ENCODE measurements at regions not wholly inside any gene's neighbourhood (a gene's known extent, or its start where the extent isn't known, plus 50 kb on each side); places are given as distances from the start of the nearest gene placed in this dataset.
A peak's percentile ranks its signal among the peaks of the same experiment; 100 is the strongest.
"Not testable (repeated sequence)": the region's sequence is repeated elsewhere in the genome, so short reads cannot be mapped to it uniquely, and the experiment has no call there.

- Histone ChIP-seq H3K36me3 (no peaks in the 10 kb centered on the region), H3K27me3 (no peaks in the 10 kb centered on the region), H3K27ac (no peak overlapping the region), H3K4me3 (no peak overlapping the region), H3K9me3 (no peaks in the 10 kb centered on the region), H3K4me1 (no peaks in the 10 kb centered on the region)
- TF ChIP-seq, protein P1, sequence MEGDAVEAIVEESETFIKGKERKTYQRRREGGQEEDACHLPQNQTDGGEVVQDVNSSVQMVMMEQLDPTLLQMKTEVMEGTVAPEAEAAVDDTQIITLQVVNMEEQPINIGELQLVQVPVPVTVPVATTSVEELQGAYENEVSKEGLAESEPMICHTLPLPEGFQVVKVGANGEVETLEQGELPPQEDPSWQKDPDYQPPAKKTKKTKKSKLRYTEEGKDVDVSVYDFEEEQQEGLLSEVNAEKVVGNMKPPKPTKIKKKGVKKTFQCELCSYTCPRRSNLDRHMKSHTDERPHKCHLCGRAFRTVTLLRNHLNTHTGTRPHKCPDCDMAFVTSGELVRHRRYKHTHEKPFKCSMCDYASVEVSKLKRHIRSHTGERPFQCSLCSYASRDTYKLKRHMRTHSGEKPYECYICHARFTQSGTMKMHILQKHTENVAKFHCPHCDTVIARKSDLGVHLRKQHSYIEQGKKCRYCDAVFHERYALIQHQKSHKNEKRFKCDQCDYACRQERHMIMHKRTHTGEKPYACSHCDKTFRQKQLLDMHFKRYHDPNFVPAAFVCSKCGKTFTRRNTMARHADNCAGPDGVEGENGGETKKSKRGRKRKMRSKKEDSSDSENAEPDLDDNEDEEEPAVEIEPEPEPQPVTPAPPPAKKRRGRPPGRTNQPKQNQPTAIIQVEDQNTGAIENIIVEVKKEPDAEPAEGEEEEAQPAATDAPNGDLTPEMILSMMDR (IDR thresholded peaks at IDR 0.05) = no peak
- DNase-seq (ENCODE audit: low spot score in 2 of 2) = no peak
- intact Hi-C loops (cut with DNase I; ENCODE audit: low total_unique reads) = no loop called here
These were observed 75.2 kb upstream of the SSBP2 start for GRCh38 chr5:81826128-81826527.

- H3K27ac ChIP-seq = peak overlapping the region; percentile 12 to 59
- no peaks in the 10 kb centered on the region for H3K27me3 ChIP-seq
- H3K4me3 ChIP-seq = no peak overlapping the region
- H3K36me3 ChIP-seq = no peaks in the 10 kb centered on the region
- DNase-seq (ENCODE audit: low spot score in 2 of 2) = peak; percentile 53 to 59
- H3K9me3 ChIP-seq = no peaks in the 10 kb centered on the region
- no peaks in the 10 kb centered on the region for H3K4me1 ChIP-seq
- TF ChIP-seq, protein P1 (IDR thresholded peaks at IDR 0.05) = no peak
- TF ChIP-seq POLR2A (IDR thresholded peaks at IDR 0.05) = no peak
- no peak for TF ChIP-seq POLR2AphosphoS5 (IDR thresholded peaks at IDR 0.05)
- intact Hi-C loops (cut with DNase I; ENCODE audit: low total_unique reads) = no loop called here
These were observed 74.3 kb upstream of the SSBP2 start for GRCh38 chr5:81825237-81825636.

DNA sequence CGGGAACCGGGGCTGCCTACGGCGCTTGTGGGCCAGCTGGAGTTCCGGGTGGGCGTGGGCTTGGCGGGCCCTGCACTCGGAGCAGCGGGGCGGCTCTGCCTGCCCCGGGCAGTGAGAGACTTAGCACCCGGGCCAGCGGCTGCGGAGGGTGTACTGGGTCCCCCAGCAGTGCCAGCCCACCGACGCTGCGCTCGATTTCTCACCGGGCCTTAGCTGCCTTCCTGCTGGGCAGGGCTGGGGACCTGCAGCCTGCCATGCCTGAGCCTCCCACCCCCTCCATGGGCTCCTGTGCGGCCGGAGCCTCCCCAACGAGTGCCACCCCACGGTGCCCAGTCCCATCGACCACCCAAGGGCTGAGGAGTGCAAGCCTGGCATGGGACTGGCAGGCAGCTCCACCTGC lies 72.8 kb upstream of the SSBP2 start:
- H3K36me3 ChIP-seq; DNase-seq (ENCODE audit: low spot score in 2 of 2); intact Hi-C loops (cut with DNase I; ENCODE audit: low total_unique reads); H3K9me3 ChIP-seq; H3K4me3 ChIP-seq; H3K4me1 ChIP-seq; H3K27me3 ChIP-seq: not testable (repeated sequence)
- peak overlapping the region in 1 of 2 donors; percentile 13 for H3K27ac ChIP-seq

GRCh38 chr5:81820863-81821262 lies 70.0 kb upstream of the SSBP2 start:
- Histone ChIP-seq H3K9me3 (no peaks in the 10 kb centered on the region), H3K36me3 (no peaks in the 10 kb centered on the region), H3K27ac (no peak overlapping the region), H3K4me1 (no peaks in the 10 kb centered on the region), H3K27me3 (no peaks in the 10 kb centered on the region), H3K4me3 (no peak overlapping the region)
- intact Hi-C loops (cut with DNase I; ENCODE audit: low total_unique reads) = no loop called here
- no peak for TF ChIP-seq POLR2A (IDR thresholded peaks at IDR 0.05)
- TF ChIP-seq, protein P1 (IDR thresholded peaks at IDR 0.05) = no peak
- TF ChIP-seq POLR2AphosphoS5 (IDR thresholded peaks at IDR 0.05) = no peak
- DNase-seq (ENCODE audit: low spot score in 2 of 2) = no peak

GRCh38 chr5:81820318-81820636 lies 69.4 kb upstream of the SSBP2 start:
- no peaks in the 10 kb centered on the region for H3K27me3 ChIP-seq
- DNase-seq (ENCODE audit: low spot score in 2 of 2) = no peak
- H3K9me3 ChIP-seq = no peaks in the 10 kb centered on the region
- H3K4me3 ChIP-seq = no peak overlapping the region
- TF ChIP-seq POLR2A (IDR thresholded peaks at IDR 0.05) = no peak
- TF ChIP-seq POLR2AphosphoS5 (IDR thresholded peaks at IDR 0.05) = no peak
- TF ChIP-seq, protein P1 (IDR thresholded peaks at IDR 0.05) = no peak
- H3K4me1 ChIP-seq = no peaks in the 10 kb centered on the region
- intact Hi-C loops (cut with DNase I; ENCODE audit: low total_unique reads) = no loop called here
- H3K27ac ChIP-seq = no peak overlapping the region
- H3K36me3 ChIP-seq = no peaks in the 10 kb centered on the region

DNA sequence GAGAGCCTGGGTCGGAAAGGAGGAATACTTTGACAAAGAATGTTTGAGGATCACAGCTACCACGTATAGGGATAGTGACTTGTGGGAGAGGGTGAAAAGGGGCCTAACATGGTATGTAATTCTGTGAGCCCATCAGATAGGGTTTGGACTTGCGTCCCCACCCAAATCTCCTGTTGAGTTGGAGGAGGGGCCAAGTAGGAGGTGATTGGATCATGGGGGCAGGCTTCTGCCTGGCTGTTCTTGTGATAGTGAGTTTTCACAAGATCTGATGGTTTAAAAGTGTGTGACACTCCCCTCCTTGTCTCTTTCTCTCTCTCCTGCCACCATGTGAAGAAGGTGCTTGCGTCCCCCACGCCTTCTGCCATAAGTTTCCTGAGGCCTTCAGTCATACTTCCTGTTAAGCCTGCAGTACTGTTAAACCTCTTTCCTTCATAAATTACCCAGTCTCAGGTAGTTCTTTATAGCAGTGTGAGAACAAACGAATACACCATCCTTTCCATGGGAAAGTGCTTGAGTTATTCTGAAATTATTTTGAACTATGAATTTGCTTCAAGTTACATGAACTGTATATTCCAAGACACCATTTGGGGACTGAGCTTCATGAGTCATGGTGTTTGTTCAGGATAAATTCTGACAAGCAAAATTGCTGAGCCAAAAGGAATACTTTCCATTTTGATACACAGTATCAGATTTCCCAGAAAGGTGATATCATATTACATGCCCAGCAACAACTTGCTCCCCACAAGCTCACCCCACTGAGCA lies 68.8 kb upstream of the SSBP2 start:
- no peak overlapping the region for H3K27ac ChIP-seq
- no peak for DNase-seq (ENCODE audit: low spot score in 2 of 2)
- H3K9me3 ChIP-seq = no peaks in the 10 kb centered on the region
- no peaks in the 10 kb centered on the region for H3K36me3 ChIP-seq
- intact Hi-C loops (cut with DNase I; ENCODE audit: low total_unique reads) = no loop called here
- no peak overlapping the region for H3K4me3 ChIP-seq
- H3K27me3 ChIP-seq = no peaks in the 10 kb centered on the region
- TF ChIP-seq POLR2AphosphoS5 (IDR thresholded peaks at IDR 0.05) (no peak), POLR2A (IDR thresholded peaks at IDR 0.05) (no peak)
- TF ChIP-seq, protein P1 (IDR thresholded peaks at IDR 0.05) = no peak
- no peaks in the 10 kb centered on the region for H3K4me1 ChIP-seq
